ACC112 (cell line): ENCODE measurements at regions not wholly inside any gene's neighbourhood (a gene's known extent, or its start where the extent isn't known, plus 50 kb on each side); places are given as distances from the start of the nearest gene placed in this dataset.

Experiments used
- H2AFZ ChIP-seq: fragments of 200-600 bp; sonication (generic); one replicate; pipeline ENCODE4 v1.6.0; 2017; ENCODE audit warnings: antibody characterized with exemption, low read length; ENCODE audit not compliant: unreplicated experiment
- H3K27ac ChIP-seq: fragments of 200-600 bp; sonication (generic); 2 replicates; pipeline ENCODE4 v1.5.1; 2014; ENCODE audit warnings: low read depth, mild to moderate bottlenecking, antibody characterized with exemption, low read length, moderate library complexity
- H3K27me3 ChIP-seq: fragments of 200-600 bp; sonication (generic); 2 replicates; pipeline ENCODE4 v1.6.1; 2014; ENCODE audit warnings: mild to moderate bottlenecking, antibody characterized with exemption, low read length, moderate library complexity, mixed read lengths; ENCODE audit not compliant: insufficient read depth
- H3K36me3 ChIP-seq: fragments of 200-600 bp; sonication (generic); 2 replicates; pipeline ENCODE4 v1.6.1; 2016; ENCODE audit warnings: mild to moderate bottlenecking, antibody characterized with exemption, low read length, moderate library complexity, mixed read lengths; ENCODE audit not compliant: insufficient read depth
- H3K4me1 ChIP-seq: fragments of 200-600 bp; sonication (generic); one replicate; pipeline ENCODE4 v1.6.1; 2016; ENCODE audit warnings: low read length, mixed read lengths; ENCODE audit not compliant: insufficient read depth, unreplicated experiment, control insufficient read depth
- H3K4me3 ChIP-seq: fragments of 200-600 bp; sonication (generic); 2 replicates; pipeline ENCODE4 v1.5.1; 2014; ENCODE audit warnings: mild to moderate bottlenecking, low read depth, low read length
- H3K79me2 ChIP-seq: fragments of 200-600 bp; sonication (generic); one replicate; pipeline ENCODE4 v1.6.0; 2016; ENCODE audit warnings: low read length; ENCODE audit not compliant: control insufficient read depth, unreplicated experiment, insufficient read depth

DNA sequence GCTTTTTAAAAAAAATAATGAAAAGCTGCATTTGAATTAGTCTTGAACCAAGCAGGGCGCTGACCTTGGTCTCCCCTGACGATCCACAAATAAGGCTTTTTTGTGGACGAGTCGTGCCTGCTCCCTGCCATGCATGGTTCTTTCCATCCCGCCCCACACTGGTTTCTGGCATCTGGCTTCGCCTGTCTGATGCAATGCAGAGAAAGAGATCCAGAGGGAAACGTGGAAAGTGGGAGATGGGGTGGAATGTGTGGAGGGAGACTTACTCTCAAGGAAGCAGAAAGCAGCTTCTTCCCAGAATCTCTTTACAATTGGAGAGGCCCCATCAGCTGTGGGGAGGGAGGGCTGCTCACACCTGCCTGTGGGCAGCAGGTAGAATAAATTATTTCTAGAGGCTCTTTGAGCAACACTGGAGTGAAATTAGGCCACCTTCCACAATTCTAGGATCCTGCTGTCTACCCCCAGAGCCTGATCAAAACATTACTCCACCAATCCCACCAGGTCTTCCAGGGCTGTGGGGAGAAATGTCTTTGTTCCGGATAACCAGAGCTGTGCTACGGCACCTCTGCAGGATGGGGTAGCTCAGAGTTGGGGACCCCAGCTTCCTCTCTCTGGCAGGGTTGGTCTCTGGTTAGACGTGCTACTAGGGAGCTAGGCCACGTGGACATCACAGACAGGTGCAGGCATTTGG, 183.5 kb downstream of the UQCRFS1 start:
- no peaks in the 10 kb centered on the region for H3K4me1 ChIP-seq
- no peaks in the 10 kb centered on the region for H3K36me3 ChIP-seq

DNA sequence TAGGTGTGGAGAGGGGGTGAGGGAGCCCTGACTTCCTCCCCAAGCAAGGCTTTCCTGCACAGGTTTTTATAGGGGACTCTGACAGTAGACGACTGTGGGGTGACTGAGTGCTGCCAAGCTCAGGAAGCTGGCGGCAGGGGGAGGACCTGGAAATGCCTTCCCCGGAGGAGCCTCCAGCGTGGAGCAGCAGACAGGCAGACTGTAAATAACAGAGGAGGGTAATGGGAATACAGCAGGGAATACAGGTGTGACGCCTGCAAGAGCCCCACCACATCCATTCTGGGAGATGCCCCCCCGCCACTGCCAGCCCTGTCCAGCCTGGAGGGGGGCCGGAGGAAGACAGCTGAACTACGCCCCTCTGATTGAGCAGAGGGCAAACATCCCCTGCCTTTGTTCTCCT, 190.4 kb downstream of the UQCRFS1 start:
- Histone ChIP-seq H3K4me1 (no peaks in the 10 kb centered on the region), H3K36me3 (no peaks in the 10 kb centered on the region), H3K79me2 (no peaks in the 10 kb centered on the region), H3K27me3 (no peaks in the 10 kb centered on the region), H3K27ac (no peak overlapping the region), H3K4me3 (no peak overlapping the region), H2AFZ (no peak overlapping the region)

More for the DNA sequence above, 183.5 kb downstream of the UQCRFS1 start:
- Histone ChIP-seq H3K4me3 (no peak overlapping the region), H3K27me3 (no peaks in the 10 kb centered on the region), H2AFZ (no peak overlapping the region), H3K27ac (no peak overlapping the region), H3K79me2 (no peaks in the 10 kb centered on the region)

DNA sequence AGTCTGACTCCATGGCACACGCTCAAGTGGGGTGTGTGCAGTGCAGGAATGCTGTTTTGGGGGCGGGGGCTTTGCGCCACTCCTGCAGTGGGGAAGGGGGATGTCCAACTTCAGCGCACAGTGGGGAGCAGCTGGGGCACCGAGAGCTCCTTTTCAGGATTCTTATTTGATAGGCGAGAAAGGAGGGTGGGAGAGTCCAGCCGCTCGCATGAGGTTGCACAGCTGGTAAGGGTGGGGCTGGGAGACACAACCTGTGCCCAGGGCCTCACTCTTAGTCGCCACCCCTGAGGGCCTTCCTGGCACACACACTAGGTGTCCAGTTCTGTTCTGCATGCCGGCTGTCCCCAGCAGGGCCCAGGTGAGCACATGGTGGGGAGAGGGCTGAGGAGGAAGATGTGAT, 190.8 kb downstream of the UQCRFS1 start:
- H3K4me1 ChIP-seq, result no peaks in the 10 kb centered on the region
- H2AFZ ChIP-seq, result no peak overlapping the region
- 0 out of 2 replicates have a peak, but pooled peaks cover under 1% of the 10 kb centered on the region for H3K27me3 ChIP-seq
- no peak overlapping the region for H3K4me3 ChIP-seq
- no peaks in the 10 kb centered on the region for H3K36me3 ChIP-seq
- H3K79me2 ChIP-seq, result no peaks in the 10 kb centered on the region
- H3K27ac ChIP-seq, result no peak overlapping the region

DNA sequence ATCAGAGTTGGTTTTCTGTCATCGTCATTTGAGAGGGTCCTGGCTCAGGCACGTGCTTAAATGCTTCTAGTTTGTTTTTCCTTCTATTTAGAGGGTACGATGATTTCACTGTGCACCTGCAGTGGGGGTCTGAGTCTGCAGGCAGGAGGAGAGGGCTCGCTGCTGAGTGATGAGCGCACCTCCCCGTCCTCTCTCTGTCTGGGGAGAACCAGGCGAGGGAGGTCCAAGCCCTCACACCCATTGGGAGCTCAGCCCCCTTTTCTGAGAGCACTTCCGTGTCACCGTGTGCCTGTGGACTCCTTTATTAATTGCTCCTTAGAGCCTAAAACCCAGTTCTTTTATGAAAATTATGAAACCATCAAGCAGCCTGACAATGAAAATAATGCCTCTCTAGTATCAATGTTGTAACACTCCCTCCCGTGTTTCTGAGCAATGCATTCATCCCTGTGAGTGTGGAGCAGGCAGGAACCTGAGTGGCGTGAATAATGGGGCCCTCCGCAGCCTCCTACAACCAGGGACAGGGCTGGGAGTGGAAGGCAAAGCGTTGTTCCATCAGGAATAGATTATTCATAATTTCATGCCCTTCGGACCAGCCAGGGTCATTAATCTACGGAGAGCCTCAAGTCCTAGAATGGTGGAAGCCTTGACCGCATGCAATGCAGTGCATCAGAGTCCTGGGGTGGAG, 191.6 kb downstream of the UQCRFS1 start:
- no peak overlapping the region for H3K4me3 ChIP-seq
- no peaks in the 10 kb centered on the region for H3K79me2 ChIP-seq
- no peak overlapping the region for H3K27ac ChIP-seq
- no peak overlapping the region for H2AFZ ChIP-seq
- H3K36me3 ChIP-seq, result no peaks in the 10 kb centered on the region
- H3K27me3 ChIP-seq, result peaks cover 9% of the 10 kb centered on the region; the same call in 1 of the 2 replicates
- no peaks in the 10 kb centered on the region for H3K4me1 ChIP-seq

DNA sequence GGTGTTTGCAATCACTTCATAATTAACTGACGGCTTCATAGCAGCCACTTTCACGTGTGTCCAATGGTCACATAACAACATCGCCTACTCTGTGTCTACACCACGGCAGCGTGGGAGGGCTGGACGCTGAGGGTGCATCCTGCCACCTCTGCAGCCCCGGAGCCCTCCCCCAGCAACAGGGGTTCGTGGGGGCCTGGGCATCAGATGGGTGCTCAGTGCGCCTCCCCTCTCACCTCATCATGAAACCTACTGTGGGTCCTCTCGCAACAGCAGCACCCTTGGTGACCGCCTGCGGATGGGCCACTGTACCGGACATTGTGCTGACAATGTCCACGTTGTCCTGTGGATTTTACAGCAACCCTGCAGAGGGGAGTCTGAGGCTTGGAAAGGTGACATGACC, 193.5 kb downstream of the UQCRFS1 start:
- Histone ChIP-seq H3K4me3 (no peak overlapping the region), H3K4me1 (no peaks in the 10 kb centered on the region), H3K27me3 (peaks cover 9% of the 10 kb centered on the region; the same call in 1 of the 2 replicates), H3K36me3 (no peaks in the 10 kb centered on the region), H3K79me2 (no peaks in the 10 kb centered on the region), H2AFZ (no peak overlapping the region), H3K27ac (no peak overlapping the region)

DNA sequence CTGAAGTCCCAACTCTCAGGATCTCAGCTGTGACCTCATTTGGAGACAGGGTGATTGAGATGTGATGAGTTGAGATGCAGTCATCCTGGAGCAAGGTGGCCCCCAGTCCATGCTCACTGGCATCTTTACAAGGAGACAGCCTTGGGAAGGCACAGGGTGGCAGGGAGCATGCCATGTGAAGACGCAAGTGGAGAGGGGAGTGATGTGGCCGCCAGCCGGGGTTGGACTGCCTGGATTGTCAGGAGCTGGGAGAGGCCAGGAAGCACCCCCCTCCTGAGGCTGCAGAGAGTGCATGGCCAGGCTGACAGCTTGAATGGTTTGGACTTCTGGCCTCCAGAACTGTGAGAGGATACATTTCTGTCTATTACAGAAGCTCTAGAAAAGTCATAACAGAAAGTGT, 194.4 kb downstream of the UQCRFS1 start:
- H3K4me3 ChIP-seq, result no peak overlapping the region
- peaks cover 9% of the 10 kb centered on the region; the same call in 1 of the 2 replicates for H3K27me3 ChIP-seq
- no peaks in the 10 kb centered on the region for H3K36me3 ChIP-seq

DNA sequence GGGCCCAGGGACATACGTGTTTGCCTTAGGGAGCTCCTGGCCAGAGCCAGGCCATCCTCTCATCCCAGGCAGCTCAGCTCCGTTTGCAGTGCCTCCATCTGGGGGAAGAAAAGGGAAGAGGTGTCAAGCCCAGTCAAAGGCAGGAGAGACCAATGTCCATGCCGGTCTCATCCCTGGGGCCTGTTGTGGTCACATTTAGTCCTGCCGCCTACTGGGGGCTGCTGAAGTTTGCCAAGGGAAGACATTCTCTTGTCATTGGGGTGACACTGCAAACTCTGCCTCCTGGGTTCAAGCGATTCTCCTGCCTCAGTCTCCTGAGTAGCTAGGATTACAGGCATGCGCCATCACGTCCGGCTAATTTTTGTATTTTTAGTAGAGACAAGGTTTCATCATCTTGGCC, 195.2 kb downstream of the UQCRFS1 start:
- H3K27me3 ChIP-seq, result peaks cover 9% of the 10 kb centered on the region; the same call in 1 of the 2 replicates
- no peak overlapping the region for H3K4me3 ChIP-seq
- H3K27ac ChIP-seq, result no peak overlapping the region
- H2AFZ ChIP-seq, result no peak overlapping the region
- no peaks in the 10 kb centered on the region for H3K4me1 ChIP-seq
- H3K79me2 ChIP-seq, result no peaks in the 10 kb centered on the region
- no peaks in the 10 kb centered on the region for H3K36me3 ChIP-seq

More for the DNA sequence above, 194.4 kb downstream of the UQCRFS1 start:
- no peaks in the 10 kb centered on the region for H3K4me1 ChIP-seq
- H2AFZ ChIP-seq, result no peak overlapping the region
- H3K79me2 ChIP-seq, result no peaks in the 10 kb centered on the region
- no peak overlapping the region for H3K27ac ChIP-seq

DNA sequence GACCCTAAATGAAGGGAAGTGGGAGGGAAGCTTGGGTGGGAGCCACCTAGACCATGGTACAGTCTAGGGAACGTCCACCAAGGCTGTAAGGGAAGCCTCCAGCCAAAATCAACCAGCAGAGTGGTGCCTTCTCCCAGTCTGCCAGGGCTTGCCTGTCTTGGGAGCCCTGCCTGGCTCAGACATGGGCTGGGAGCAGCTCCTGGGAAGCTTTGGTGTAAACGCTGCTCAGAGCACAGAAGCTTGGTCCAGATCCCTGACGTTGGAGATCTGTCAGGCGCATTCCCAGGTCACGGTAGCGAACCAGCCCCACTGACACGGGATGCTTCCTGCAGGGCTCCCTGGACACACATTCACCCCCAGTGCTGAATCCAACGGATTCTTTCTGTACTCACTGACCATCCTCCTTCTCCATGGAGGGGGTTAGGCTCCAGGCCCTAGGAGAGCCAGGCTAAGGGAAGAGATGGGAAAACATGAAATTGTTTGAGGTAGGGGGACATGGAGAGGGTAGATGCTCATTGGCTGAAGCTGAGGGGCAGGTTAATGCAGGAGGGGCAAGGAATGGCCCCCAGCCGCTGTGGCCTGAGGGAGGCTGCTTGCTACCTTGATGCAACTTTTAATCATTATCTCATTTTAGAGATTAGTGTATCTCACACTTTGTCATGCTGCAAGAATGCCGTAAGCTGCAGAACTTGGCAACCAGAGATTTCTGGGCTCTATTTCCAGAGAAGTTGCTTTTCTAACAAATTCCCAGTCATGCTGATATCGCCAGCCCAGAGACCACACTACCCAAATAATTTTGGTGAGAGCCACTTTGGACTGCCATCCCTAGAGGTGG, 195.8 kb downstream of the UQCRFS1 start:
- no peaks in the 10 kb centered on the region for H3K4me1 ChIP-seq
- H3K36me3 ChIP-seq, result no peaks in the 10 kb centered on the region
- no peak overlapping the region for H3K4me3 ChIP-seq
- H3K27me3 ChIP-seq, result peaks cover 9% of the 10 kb centered on the region; the same call in 1 of the 2 replicates
- H3K27ac ChIP-seq, result no peak overlapping the region
- H3K79me2 ChIP-seq, result no peaks in the 10 kb centered on the region
- no peak overlapping the region for H2AFZ ChIP-seq

DNA sequence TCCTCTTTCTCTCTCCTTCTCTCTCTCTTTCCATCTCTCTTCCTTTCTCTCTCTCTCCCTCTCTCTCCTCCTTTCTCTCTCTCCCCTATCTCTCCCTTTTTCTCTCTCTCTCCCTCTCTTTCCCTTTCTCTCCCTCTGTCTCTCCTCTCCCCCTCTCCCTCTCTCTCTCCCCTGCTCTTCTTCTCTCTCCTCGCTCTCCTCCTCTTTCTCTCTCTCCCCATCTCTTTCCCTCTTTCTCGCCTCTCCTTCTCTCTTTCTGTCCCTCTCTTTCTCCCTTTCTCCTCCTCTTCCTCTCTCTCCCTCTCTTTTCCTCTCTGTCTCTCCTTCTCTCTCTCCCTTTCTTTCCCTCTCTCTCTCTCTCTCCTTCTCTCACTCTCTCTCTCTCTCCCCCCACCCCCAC, 196.6 kb downstream of the UQCRFS1 start:
- Histone ChIP-seq H3K4me1 (no peaks in the 10 kb centered on the region), H3K79me2 (no peaks in the 10 kb centered on the region), H2AFZ (no peak overlapping the region), H3K4me3 (no peak overlapping the region), H3K27me3 (peaks cover 9% of the 10 kb centered on the region; the same call in 1 of the 2 replicates), H3K36me3 (no peaks in the 10 kb centered on the region), H3K27ac (no peak overlapping the region)

DNA sequence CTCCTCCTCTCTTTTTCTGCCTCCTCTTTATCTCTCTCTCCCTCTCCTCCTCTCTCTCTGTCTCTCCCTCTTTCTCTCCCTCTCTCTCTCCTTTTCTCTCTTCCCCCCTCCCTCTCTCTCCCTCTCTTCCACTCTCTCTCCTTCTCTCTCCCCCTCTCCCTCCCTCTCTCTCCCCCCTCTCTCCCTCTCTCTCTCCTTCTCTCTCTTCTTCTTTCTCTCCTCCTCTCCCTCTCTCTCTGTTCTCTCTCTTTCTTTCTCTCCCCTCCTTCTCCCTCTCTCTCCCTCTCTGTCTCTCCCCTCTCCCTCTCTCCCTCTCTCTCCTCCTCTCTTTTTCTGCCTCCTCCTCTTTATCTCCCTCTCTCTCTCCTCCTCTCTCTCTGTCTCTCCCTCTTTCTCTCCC, 197.4 kb downstream of the UQCRFS1 start:
- Histone ChIP-seq H3K4me1 (no peaks in the 10 kb centered on the region), H3K4me3 (no peak overlapping the region), H3K36me3 (no peaks in the 10 kb centered on the region), H3K27me3 (peaks cover 9% of the 10 kb centered on the region; the same call in 1 of the 2 replicates), H2AFZ (no peak overlapping the region), H3K27ac (no peak overlapping the region), H3K79me2 (no peaks in the 10 kb centered on the region)
